Right ventricle myocardium superior (tissue), 1 donor: ENCODE measurements at regions not wholly inside any gene's neighbourhood (a gene's known extent, or its start where the extent isn't known, plus 50 kb on each side); places are given as distances from the start of the nearest gene placed in this dataset.

Experiments used
- ATAC-seq: fragments of 200-7000 bp; cut with Tn5 transposase; one replicate; pipeline ENCODE4 v1.9.1; 2020; ENCODE audit warnings: mild to moderate bottlenecking; ENCODE audit not compliant: poor library complexity
- DNase-seq: peaks from one replicate; pipeline ENCODE4 v3.0.0-alpha.2; 2020
- intact Hi-C: fragments of 100-400 bp; cut with DNase I; formaldehyde crosslinking; loops from one replicate; pipeline ENCODE4 v1.11.2; 2022
- donor health status: DM: no; HTN: yes; CAD: no; lungs with severe emphysema.

GRCh38 chr11:123378096-123378495 is 52.0 kb upstream of the GRAMD1B start:
- DNase-seq (no peak), ATAC-seq (no peak)
- intact Hi-C loops = no loop called here

GRCh38 chr11:123377355-123377754 is 52.7 kb upstream of the GRAMD1B start:
- ATAC-seq = no peak
- intact Hi-C loops = no loop called here
- no peak for DNase-seq

GRCh38 chr11:123375832-123376231 is 54.2 kb upstream of the GRAMD1B start:
- intact Hi-C loops = no loop called here
- ATAC-seq = peak; percentile 85
- no peak for DNase-seq

- ATAC-seq = peak; percentile 64
- DNase-seq = no peak
- intact Hi-C loops = no loop called here
Measured at GRCh38 chr11:123374622-123374968, 55.5 kb upstream of the GRAMD1B start.

- no peak for DNase-seq
- intact Hi-C loops = no loop called here
- no peak for ATAC-seq
Measured at GRCh38 chr11:123373754-123374621, 56.1 kb upstream of the GRAMD1B start.

- DNase-seq (no peak), ATAC-seq (no peak)
- intact Hi-C loops = no loop called here
Measured at GRCh38 chr11:123371506-123372297, 58.4 kb upstream of the GRAMD1B start.

- ATAC-seq = no peak
- DNase-seq = no peak
- intact Hi-C loops = no loop called here
Measured at GRCh38 chr11:123366924-123367323, 63.1 kb upstream of the GRAMD1B start.

- intact Hi-C loops = no loop called here
- DNase-seq (no peak), ATAC-seq (no peak)
Measured at GRCh38 chr11:123365955-123366354, 64.1 kb upstream of the GRAMD1B start.

- ATAC-seq (peak; percentile 49), DNase-seq (no peak)
- intact Hi-C loops = no loop called here
Measured at GRCh38 chr11:123364080-123364479, 66.0 kb upstream of the GRAMD1B start.

GRCh38 chr11:123363556-123363955 is 66.5 kb upstream of the GRAMD1B start:
- ATAC-seq = peak; percentile 85
- intact Hi-C loops = no loop called here
- no peak for DNase-seq

GRCh38 chr11:123362941-123363340 is 67.1 kb upstream of the GRAMD1B start:
- intact Hi-C loops = no loop called here
- ATAC-seq (peak; percentile 65), DNase-seq (no peak)

GRCh38 chr11:123362186-123362585 is 67.9 kb upstream of the GRAMD1B start:
- intact Hi-C loops = no loop called here

GRCh38 chr11:123361110-123361509 is 69.0 kb upstream of the GRAMD1B start:
- intact Hi-C loops = no loop called here
- DNase-seq = no peak
- ATAC-seq = no peak

More at GRCh38 chr11:123362186-123362585, 67.9 kb upstream of the GRAMD1B start:
- ATAC-seq = no peak
- DNase-seq = no peak

- ATAC-seq (no peak), DNase-seq (no peak)
- intact Hi-C loops = no loop called here
Measured at GRCh38 chr11:123360267-123360936, 69.7 kb upstream of the GRAMD1B start.

GRCh38 chr11:123357990-123358827 is 71.9 kb upstream of the GRAMD1B start:
- DNase-seq (peak; percentile 52), ATAC-seq (peak; percentile 76)
- intact Hi-C loops = loop anchor here (2.0 kb wide), 1 partner anchor 57 kb away; no protein-coding TSS in a partner anchor

- intact Hi-C loops = no loop called here
- ATAC-seq (no peak), DNase-seq (no peak)
Measured at GRCh38 chr11:123357353-123357989, 72.6 kb upstream of the GRAMD1B start.

- ATAC-seq (no peak), DNase-seq (no peak)
- intact Hi-C loops = no loop called here
Measured at GRCh38 chr11:123356539-123356938, 73.5 kb upstream of the GRAMD1B start.

- intact Hi-C loops = no loop called here
- DNase-seq (no peak), ATAC-seq (no peak)
Measured at GRCh38 chr11:123354371-123354975, 75.6 kb upstream of the GRAMD1B start.
